Progenitor cell of endocrine pancreas (in vitro differentiated cells): ENCODE measurements at regions not wholly inside any gene's neighbourhood (a gene's known extent, or its start where the extent isn't known, plus 50 kb on each side); places are given as distances from the start of the nearest gene placed in this dataset.

Experiments used
- DNase-seq: peaks from one replicate; pipeline ENCODE4 v3.0.0; 2021; ENCODE audit warnings: low spot score; ENCODE audit not compliant: unreplicated experiment
- H3K27ac Mint-ChIP-seq: 2 replicates; pipeline ENCODE4 v1.8.0; 2021; ENCODE audit warnings: mild to moderate bottlenecking, moderate library complexity, mixed read lengths
- H3K27me3 Mint-ChIP-seq: 2 replicates; pipeline ENCODE4 v1.8.0; 2021; ENCODE audit warnings: mixed read lengths
- H3K36me3 Mint-ChIP-seq: 2 replicates; pipeline ENCODE4 v1.8.0; 2022; ENCODE audit warnings: mixed read lengths; ENCODE audit not compliant: insufficient read depth
- H3K4me1 Mint-ChIP-seq: 2 replicates; pipeline ENCODE4 v1.8.0; 2021; ENCODE audit warnings: low read depth, mixed read lengths
- H3K4me3 Mint-ChIP-seq: 2 replicates; pipeline ENCODE4 v1.8.0; 2021; ENCODE audit warnings: low read depth, mild to moderate bottlenecking, moderate library complexity, mixed read lengths
- H3K9me3 Mint-ChIP-seq: 2 replicates; pipeline ENCODE4 v1.8.0; 2021; ENCODE audit warnings: low read depth, mixed read lengths
- TF ChIP-seq, protein P1 (sequence below): fragments of 200-600 bp; sonication (generic); IDR thresholded peaks from one replicate; pipeline ENCODE4 v1.5.0; 2021; ENCODE audit warnings: antibody characterized with exemption, mild to moderate bottlenecking; ENCODE audit not compliant: unreplicated experiment

DNA sequence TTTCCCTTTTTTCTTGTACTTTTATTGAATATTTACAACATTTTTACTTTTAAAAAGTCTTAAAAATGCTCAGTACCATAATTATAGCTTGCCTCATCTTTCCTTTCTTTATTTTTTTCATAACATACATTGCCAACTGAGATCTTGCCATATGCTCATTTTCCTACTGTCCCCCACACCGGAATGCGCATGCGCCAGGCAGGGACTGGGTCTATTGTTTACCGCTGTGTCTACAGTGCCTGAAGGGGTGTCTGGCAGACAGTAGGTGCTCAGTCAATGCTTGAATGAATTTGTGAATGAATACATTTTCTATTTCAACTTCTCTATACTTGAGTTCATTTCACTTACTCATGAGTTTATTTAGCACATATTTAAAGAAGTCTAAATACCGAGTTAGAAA, 158.0 kb downstream of the CYP26B1 start:
- Mint-ChIP-seq H3K4me3 (no peak overlapping the region), H3K27ac (no peak overlapping the region), H3K4me1 (peaks cover 3% of the 10 kb centered on the region), H3K27me3 (peaks cover 3% of the 10 kb centered on the region), H3K9me3 (peaks cover 4% of the 10 kb centered on the region), H3K36me3 (no peaks in the 10 kb centered on the region)
- DNase-seq: no peak
- TF ChIP-seq, protein P1, sequence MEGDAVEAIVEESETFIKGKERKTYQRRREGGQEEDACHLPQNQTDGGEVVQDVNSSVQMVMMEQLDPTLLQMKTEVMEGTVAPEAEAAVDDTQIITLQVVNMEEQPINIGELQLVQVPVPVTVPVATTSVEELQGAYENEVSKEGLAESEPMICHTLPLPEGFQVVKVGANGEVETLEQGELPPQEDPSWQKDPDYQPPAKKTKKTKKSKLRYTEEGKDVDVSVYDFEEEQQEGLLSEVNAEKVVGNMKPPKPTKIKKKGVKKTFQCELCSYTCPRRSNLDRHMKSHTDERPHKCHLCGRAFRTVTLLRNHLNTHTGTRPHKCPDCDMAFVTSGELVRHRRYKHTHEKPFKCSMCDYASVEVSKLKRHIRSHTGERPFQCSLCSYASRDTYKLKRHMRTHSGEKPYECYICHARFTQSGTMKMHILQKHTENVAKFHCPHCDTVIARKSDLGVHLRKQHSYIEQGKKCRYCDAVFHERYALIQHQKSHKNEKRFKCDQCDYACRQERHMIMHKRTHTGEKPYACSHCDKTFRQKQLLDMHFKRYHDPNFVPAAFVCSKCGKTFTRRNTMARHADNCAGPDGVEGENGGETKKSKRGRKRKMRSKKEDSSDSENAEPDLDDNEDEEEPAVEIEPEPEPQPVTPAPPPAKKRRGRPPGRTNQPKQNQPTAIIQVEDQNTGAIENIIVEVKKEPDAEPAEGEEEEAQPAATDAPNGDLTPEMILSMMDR: no peak

DNA sequence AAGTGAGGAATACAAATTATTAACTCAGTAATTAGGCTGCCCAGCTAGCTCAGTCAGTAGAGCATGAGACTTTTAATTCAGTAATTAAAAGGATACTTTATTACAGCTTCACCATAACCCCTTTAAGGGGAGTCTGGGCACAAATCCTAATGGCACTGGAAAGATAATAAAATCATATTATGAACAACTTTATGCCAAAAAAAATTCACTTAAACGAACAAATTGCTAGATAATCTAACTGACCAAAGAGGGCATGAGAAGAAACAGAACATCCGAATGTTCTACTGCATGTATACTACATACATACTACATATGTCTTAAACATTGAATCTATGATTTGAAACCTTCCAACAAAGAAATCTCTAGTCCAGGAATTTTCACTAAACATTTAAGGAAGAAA, 159.5 kb downstream of the CYP26B1 start:
- TF ChIP-seq, protein P1: no peak
- Mint-ChIP-seq H3K27ac (no peak overlapping the region), H3K36me3 (no peaks in the 10 kb centered on the region), H3K27me3 (peaks cover 3% of the 10 kb centered on the region), H3K4me1 (peaks cover 3% of the 10 kb centered on the region), H3K4me3 (no peak overlapping the region), H3K9me3 (peaks cover 4% of the 10 kb centered on the region)
- DNase-seq: no peak

- DNase-seq: no peak
These were observed 171.0 kb downstream of the CYP26B1 start for GRCh38 chr2:71976685-71977084.

GRCh38 chr2:71974846-71975245, 172.8 kb downstream of the CYP26B1 start:
- Mint-ChIP-seq H3K4me3 (no peak overlapping the region), H3K27ac (no peak overlapping the region), H3K4me1 (no peaks in the 10 kb centered on the region), H3K27me3 (peaks cover 23% of the 10 kb centered on the region), H3K36me3 (no peaks in the 10 kb centered on the region), H3K9me3 (peaks cover 12% of the 10 kb centered on the region)
- DNase-seq: no peak
- TF ChIP-seq, protein P1: no peak

More at GRCh38 chr2:71976685-71977084, 171.0 kb downstream of the CYP26B1 start:
- Mint-ChIP-seq H3K9me3 (peaks cover 24% of the 10 kb centered on the region), H3K4me3 (no peak overlapping the region), H3K4me1 (no peaks in the 10 kb centered on the region), H3K36me3 (no peaks in the 10 kb centered on the region), H3K27me3 (peaks cover 23% of the 10 kb centered on the region), H3K27ac (no peak overlapping the region)
- TF ChIP-seq, protein P1: no peak

DNA sequence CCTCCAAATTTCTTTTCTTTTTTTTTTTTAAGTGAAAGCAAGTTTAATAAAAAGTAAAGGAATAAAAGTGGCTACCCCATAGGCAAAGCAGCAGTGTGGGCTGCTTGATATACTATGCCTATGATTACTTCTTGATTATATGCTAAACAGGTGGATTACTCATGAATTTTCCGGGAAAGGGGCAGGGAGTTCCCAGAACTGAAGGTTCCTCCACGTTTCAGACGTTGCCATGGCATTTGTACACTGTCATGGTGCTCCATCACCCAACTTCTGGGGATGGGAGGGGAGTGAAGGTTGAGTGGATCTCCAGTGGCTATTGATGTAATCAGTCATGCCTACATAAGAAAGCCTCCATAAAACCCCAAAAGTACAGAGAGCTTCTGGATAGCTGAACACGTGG, 176.2 kb downstream of the CYP26B1 start:
- TF ChIP-seq, protein P1: no peak
- H3K27ac Mint-ChIP-seq: no peak overlapping the region
- H3K4me1 Mint-ChIP-seq: no peaks in the 10 kb centered on the region

More for the DNA sequence above, 176.2 kb downstream of the CYP26B1 start:
- no peak for DNase-seq
- Mint-ChIP-seq H3K36me3 (no peaks in the 10 kb centered on the region), H3K4me3 (no peak overlapping the region), H3K27me3 (peaks cover 31% of the 10 kb centered on the region), H3K9me3 (peaks cover 3% of the 10 kb centered on the region)
